IMR-90 (cell line): ENCODE measurements at regions not wholly inside any gene's neighbourhood (a gene's known extent, or its start where the extent isn't known, plus 50 kb on each side); places are given as distances from the start of the nearest gene placed in this dataset.

Experiments used
- ATAC-seq: fragments of 200-7000 bp; cut with Tn5 transposase; 2 replicates; pipeline ENCODE4 v1.9.1; 2020; ENCODE audit warnings: low read depth, mild to moderate bottlenecking, moderate library complexity
- BruUV-seq: library from RNA; stranded (reverse); fragments of 400-500 nt; replicated peaks from 2 replicates; lab custom pipeline; 2021; lab: Mats Ljungman, UMichigan
- CTCF ChIA-PET: fragments of 300-600 bp; formaldehyde crosslinking; extraction: SDS; loops from one replicate; lab custom pipeline; 2021; ENCODE audit warnings: antibody characterized with exemption; lab: Yijun Ruan, JAX
- POLR2A ChIA-PET: fragments of 300-600 bp; sonication (Branson Sonifier 250); formaldehyde crosslinking; loops from one replicate; lab custom pipeline; 2022; ENCODE audit warnings: antibody characterized with exemption; ENCODE audit not compliant: unreplicated experiment; lab: Charles Lee
- DNase-seq: peaks from one replicate; pipeline ENCODE4 v3.0.0; 2013
- H2AFZ ChIP-seq: replicated peaks from 2 replicates; pipeline ENCODE3; 2013; ENCODE audit warnings: low read length, mild to moderate bottlenecking; ENCODE audit not compliant: poor library complexity
- H2AK5ac ChIP-seq: 2 replicates; pipeline ENCODE4 v1.6.1; 2013; ENCODE audit warnings: low read depth, low read length, inconsistent platforms
- H2AK9ac ChIP-seq: replicated peaks from 2 replicates; pipeline ENCODE3; 2013; ENCODE audit warnings: mild to moderate bottlenecking, low read depth, low read length, moderate library complexity; ENCODE audit not compliant: poor library complexity
- H2BK120ac ChIP-seq: 2 replicates; pipeline ENCODE4 v1.6.1; 2013; ENCODE audit warnings: low read depth, low read length, inconsistent platforms
- H2BK15ac ChIP-seq: 3 replicates; pipeline ENCODE4 v1.6.1; 2013; ENCODE audit warnings: low read depth, low read length, inconsistent platforms
- H2BK20ac ChIP-seq: 2 replicates; pipeline ENCODE4 v1.6.1; 2013; ENCODE audit warnings: low read depth, mild to moderate bottlenecking, inconsistent platforms, low read length, moderate library complexity
- H2BK5ac ChIP-seq: 2 replicates; pipeline ENCODE4 v1.6.1; 2013; ENCODE audit warnings: mild to moderate bottlenecking, low read depth, low read length, inconsistent platforms; ENCODE audit not compliant: poor library complexity, severe bottlenecking
- H3K14ac ChIP-seq: replicated peaks from 2 replicates; pipeline ENCODE4 v1.6.1; 2013; ENCODE audit warnings: low read depth, low read length, inconsistent platforms
- H3K18ac ChIP-seq: 2 replicates; pipeline ENCODE4 v1.6.1; 2013; ENCODE audit warnings: low read depth, low read length, control low read depth
- H3K23ac ChIP-seq: 2 replicates; pipeline ENCODE4 v1.6.1; 2013; ENCODE audit warnings: low read depth, low read length, inconsistent platforms
- H3K27ac ChIP-seq: 2 replicates; pipeline ENCODE4 v1.5.1; 2013; ENCODE audit warnings: mild to moderate bottlenecking, control low read depth, low read length; ENCODE audit not compliant: insufficient read depth
- H3K27me3 ChIP-seq: 2 replicates; pipeline ENCODE4 v1.6.1; 2013; ENCODE audit warnings: low read length; ENCODE audit not compliant: control insufficient read depth, insufficient read depth
- H3K36me3 ChIP-seq: 2 replicates; pipeline ENCODE4 v1.6.1; 2013; ENCODE audit warnings: low read length, mixed read lengths; ENCODE audit not compliant: control insufficient read depth, insufficient read depth
- H3K4ac ChIP-seq: 2 replicates; pipeline ENCODE4 v1.6.1; 2013; ENCODE audit warnings: low read depth, low read length, inconsistent platforms
- H3K4me1 ChIP-seq: 2 replicates; pipeline ENCODE4 v1.6.1; 2013; ENCODE audit warnings: low read length, mixed read lengths; ENCODE audit not compliant: control insufficient read depth, insufficient read depth
- H3K4me2 ChIP-seq: 2 replicates; pipeline ENCODE4 v1.6.1; 2013; ENCODE audit warnings: low read depth, mild to moderate bottlenecking, control low read depth, low read length, moderate library complexity
- H3K4me3 ChIP-seq: 2 replicates; pipeline ENCODE4 v1.5.1; 2013; ENCODE audit warnings: low read depth, mild to moderate bottlenecking, control low read depth, low read length, moderate library complexity; ENCODE audit not compliant: insufficient read depth
- H3K56ac ChIP-seq: 2 replicates; pipeline ENCODE4 v1.6.1; 2013; ENCODE audit warnings: low read length, inconsistent platforms; ENCODE audit not compliant: insufficient read depth; ENCODE audit errors: extremely low read depth
- H3K79me1 ChIP-seq, 2 experiments: 2 replicates each; pipeline ENCODE4 v1.6.1; 2013; ENCODE audit warnings: low read length in 2 of 2, inconsistent platforms in 1 of 2, low read depth in 1 of 2
- H3K9ac ChIP-seq: 2 replicates; pipeline ENCODE4 v1.6.1; 2013; ENCODE audit warnings: low read depth, low read length, control low read depth
- H3K9me1 ChIP-seq: 2 replicates; pipeline ENCODE4 v1.6.1; 2013; ENCODE audit warnings: low read length, inconsistent platforms; ENCODE audit not compliant: insufficient read depth
- H3K9me3 ChIP-seq: 2 replicates; pipeline ENCODE4 v1.6.1; 2013; ENCODE audit warnings: low read length; ENCODE audit not compliant: control insufficient read depth, insufficient read depth
- H4K20me1 ChIP-seq: 2 replicates; pipeline ENCODE4 v1.6.1; 2013; ENCODE audit warnings: low read length, inconsistent platforms; ENCODE audit not compliant: insufficient read depth
- H4K5ac ChIP-seq: 2 replicates; pipeline ENCODE4 v1.6.1; 2013; ENCODE audit warnings: mild to moderate bottlenecking, low read depth, low read length, control low read depth
- H4K8ac ChIP-seq, 2 experiments: 2 replicates each; pipeline ENCODE4 v1.6.1; 2013; ENCODE audit warnings: low read depth in 2 of 2, low read length in 2 of 2, control low read depth in 1 of 2, inconsistent platforms in 1 of 2
- H4K91ac ChIP-seq: 2 replicates; pipeline ENCODE4 v1.6.1; 2013; ENCODE audit warnings: low read depth, low read length, inconsistent platforms; ENCODE audit not compliant: insufficient read depth
- BHLHE40 ChIP-seq: fragments of 150-350 bp; IDR thresholded peaks from 2 replicates; pipeline ENCODE4 v1.6.1; 2016; ENCODE audit warnings: mild to moderate bottlenecking, low read depth, low read length
- CEBPB ChIP-seq: IDR thresholded peaks from 2 replicates; pipeline ENCODE4 v1.6.1; 2012; ENCODE audit warnings: low read depth, low read length, improper control_type of control experiment
- CHD1 ChIP-seq: IDR thresholded peaks from 2 replicates; pipeline ENCODE4 v1.6.1; 2012; ENCODE audit warnings: low read depth, low read length, improper control_type of control experiment
- CTCF ChIP-seq: conservative IDR thresholded peaks from 2 replicates; pipeline ENCODE4 v1.5.1; 2012; ENCODE audit warnings: mild to moderate bottlenecking, low read depth, low read length, improper control_type of control experiment
- ELK1 ChIP-seq: fragments of 150-350 bp; IDR thresholded peaks from 2 replicates; pipeline ENCODE4 v1.6.1; 2016; ENCODE audit warnings: low read depth, mild to moderate bottlenecking, low read length, moderate library complexity, borderline replicate concordance
- FOS ChIP-seq: fragments of 150-350 bp; IDR thresholded peaks from 2 replicates; pipeline ENCODE4 v1.6.1; 2016; ENCODE audit warnings: low read depth, low read length
- MAFK ChIP-seq: IDR thresholded peaks from 2 replicates; pipeline ENCODE4 v1.6.1; 2012; ENCODE audit warnings: low read depth, low read length, improper control_type of control experiment
- MAZ ChIP-seq: IDR thresholded peaks from 2 replicates; pipeline ENCODE4 v1.6.1; 2012; ENCODE audit warnings: low read depth, mild to moderate bottlenecking, low read length, improper control_type of control experiment, moderate library complexity, borderline replicate concordance
- MXI1 ChIP-seq: IDR thresholded peaks from 2 replicates; pipeline ENCODE4 v1.6.1; 2012; ENCODE audit warnings: low read depth, mild to moderate bottlenecking, low read length, moderate library complexity, borderline replicate concordance
- NFE2L2 ChIP-seq: fragments of 150-350 bp; IDR thresholded peaks from 2 replicates; pipeline ENCODE4 v1.6.1; 2016; ENCODE audit warnings: low read depth, mild to moderate bottlenecking, low read length
- POLR2A ChIP-seq: IDR thresholded peaks from 2 replicates; pipeline ENCODE4 v1.6.1; 2012; ENCODE audit warnings: mild to moderate bottlenecking, low read depth, low read length
- RAD21 ChIP-seq: IDR thresholded peaks from 2 replicates; pipeline ENCODE4 v1.6.1; 2012; ENCODE audit warnings: low read length, improper control_type of control experiment
- RCOR1 ChIP-seq: IDR thresholded peaks from 2 replicates; pipeline ENCODE4 v1.6.1; 2012; ENCODE audit warnings: mild to moderate bottlenecking, low read length, improper control_type of control experiment; ENCODE audit not compliant: insufficient replicate concordance
- SMC3 ChIP-seq: fragments of 150-350 bp; IDR thresholded peaks from 2 replicates; pipeline ENCODE4 v1.6.1; 2016; ENCODE audit warnings: low read depth, mild to moderate bottlenecking, antibody characterized with exemption, low read length, moderate library complexity
- USF2 ChIP-seq: fragments of 150-350 bp; IDR thresholded peaks from 2 replicates; pipeline ENCODE4 v1.6.1; 2017; ENCODE audit warnings: mild to moderate bottlenecking, antibody characterized with exemption, low read length, low read depth
- WGBS, 2 experiments: methylation state at CpG; one replicate each; pipeline versions ENCODE4 v1.1.5 to v1.1.7; 2013; ENCODE audit warnings: missing lambda C conversion rate in 2 of 2; ENCODE audit not compliant: insufficient read length in 1 of 2; ENCODE audit errors: extremely low coverage in 2 of 2; 5-methylcytosine and 5-hydroxymethylcytosine counted together
- dilution Hi-C: fragments of 300-500 bp; cut with HindIII; formaldehyde crosslinking; loops from one replicate; pipeline ENCODE4 v1.14.3; 2018; ENCODE audit warnings: low sequenced_read_pairs; ENCODE audit not compliant: unreplicated experiment
- in situ Hi-C: fragments of 300-500 bp; cut with MboI; formaldehyde crosslinking; loops from 3 replicates; pipeline ENCODE4 v1.14.3; 2019; ENCODE audit warnings: low sequenced_read_pairs, inconsistent platforms, mixed read lengths
- intact Hi-C: fragments of 100-400 bp; cut with micrococcal nuclease; formaldehyde crosslinking; loops from 2 replicates; pipeline ENCODE4 v1.10.0; 2022

GRCh38 chr1:71228742-71229365 is 148.0 kb upstream of the ZRANB2 start:
- Histone ChIP-seq H3K56ac (no peak overlapping the region), H3K79me1 (no peaks in the 10 kb centered on the region), H3K4ac (no peak overlapping the region), H2BK5ac (no peak overlapping the region), H3K14ac (no peak overlapping the region), H4K5ac (no peak overlapping the region), H3K18ac (no peak overlapping the region), H4K20me1 (no peaks in the 10 kb centered on the region), H2AK5ac (no peak overlapping the region), H3K9me1 (no peaks in the 10 kb centered on the region), H2BK120ac (no peak overlapping the region), H4K91ac (no peak overlapping the region), H3K23ac (no peak overlapping the region), H3K4me3 (no peak overlapping the region), H4K8ac (no peak overlapping the region), H3K9me3 (no peaks in the 10 kb centered on the region), H2AK9ac (no peak overlapping the region), H2BK15ac (no peak overlapping the region), H3K4me2 (no peak overlapping the region; the same call in 1 of the 2 replicates), H3K9ac (no peak overlapping the region), H3K27ac (no peak overlapping the region), H3K4me1 (no peaks in the 10 kb centered on the region), H2BK20ac (no peak overlapping the region), H2AFZ (no peak overlapping the region), H3K36me3 (no peaks in the 10 kb centered on the region), H3K27me3 (no peaks in the 10 kb centered on the region)
- no peak for DNase-seq
- in situ Hi-C loops (no loop called here), intact Hi-C loops (no loop called here), dilution Hi-C loops (no loop called here)
- ChIA-PET POLR2A (no interaction called here), CTCF (no interaction called here)
- TF ChIP-seq FOS (no peak), RAD21 (no peak), CHD1 (no peak), CEBPB (no peak), ELK1 (no peak), MXI1 (no peak), MAZ (no peak), BHLHE40 (no peak), NFE2L2 (no peak), SMC3 (no peak), POLR2A (no peak), RCOR1 (no peak), CTCF (no peak), MAFK (no peak), USF2 (no peak)
- WGBS, 2 experiments: no CpG with 5 or more reads among the region's 12 CpGs
- BruUV-seq: no TSS peak
- peak; percentile 24; the same call in 1 of the 2 replicates for ATAC-seq
